ENCODE measurements at regions not wholly inside any gene's neighbourhood (a gene's known extent, or its start where the extent isn't known, plus 50 kb on each side); places are given as distances from the start of the nearest gene placed in this dataset.
"Not testable (repeated sequence)": the region's sequence is repeated elsewhere in the genome, so short reads cannot be mapped to it uniquely, and the experiment has no call there.

DNA sequence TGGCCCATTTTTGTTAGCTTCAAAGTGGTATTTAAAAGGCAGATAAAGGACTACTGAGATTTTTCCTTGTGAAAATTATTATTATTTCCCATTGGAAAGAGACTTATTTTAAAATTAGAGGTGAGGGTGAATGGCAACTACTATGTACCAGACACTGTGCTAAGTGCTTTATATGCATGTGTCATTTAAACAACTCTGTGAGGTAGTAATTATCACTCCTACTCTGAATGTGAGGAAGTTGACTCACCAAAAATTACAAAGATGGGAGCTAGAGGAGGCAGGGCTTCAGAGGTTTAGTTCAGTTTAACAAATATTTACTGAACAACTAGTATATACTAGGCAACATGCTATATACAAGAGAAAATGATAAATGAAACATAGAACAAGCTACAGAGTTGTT, 78.2 kb downstream of the MSL3 start:
- peaks cover 27% of the 10 kb centered on the region for H3K4me1 Mint-ChIP-seq (ENCODE audit: low read depth)
- no peaks in the 10 kb centered on the region for H3K27me3 Mint-ChIP-seq
- H3K27ac Mint-ChIP-seq, result peak overlapping the region; percentile 34
- H3K9me3 Mint-ChIP-seq (ENCODE audit: low read depth), result no peaks in the 10 kb centered on the region
- no peaks in the 10 kb centered on the region for H3K36me3 Mint-ChIP-seq
- H3K4me3 Mint-ChIP-seq, result no peak overlapping the region

DNA sequence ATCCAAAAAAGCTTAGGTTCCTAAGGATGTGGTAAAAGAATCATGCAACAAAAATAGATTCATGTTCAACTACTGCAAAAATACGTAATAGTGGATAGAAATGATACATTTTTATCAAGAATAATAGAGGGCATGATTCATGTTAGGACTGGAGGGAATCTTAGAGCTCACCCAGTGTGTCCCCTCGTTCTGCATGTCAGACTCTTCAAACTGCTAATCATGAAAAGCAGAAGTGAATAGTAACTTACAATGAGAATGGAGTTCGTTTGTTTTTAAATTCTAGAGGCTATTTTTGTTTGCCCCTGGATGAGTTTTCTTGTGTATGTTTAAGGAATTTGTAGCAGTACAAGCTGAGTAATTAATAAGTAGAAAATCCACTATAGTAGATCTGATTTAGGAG, 79.4 kb downstream of the MSL3 start:
- Mint-ChIP-seq H3K36me3 (no peaks in the 10 kb centered on the region), H3K4me3 (no peak overlapping the region), H3K4me1 (ENCODE audit: low read depth) (peaks cover 27% of the 10 kb centered on the region), H3K27ac (no peak overlapping the region), H3K27me3 (no peaks in the 10 kb centered on the region), H3K9me3 (ENCODE audit: low read depth) (no peaks in the 10 kb centered on the region)

DNA sequence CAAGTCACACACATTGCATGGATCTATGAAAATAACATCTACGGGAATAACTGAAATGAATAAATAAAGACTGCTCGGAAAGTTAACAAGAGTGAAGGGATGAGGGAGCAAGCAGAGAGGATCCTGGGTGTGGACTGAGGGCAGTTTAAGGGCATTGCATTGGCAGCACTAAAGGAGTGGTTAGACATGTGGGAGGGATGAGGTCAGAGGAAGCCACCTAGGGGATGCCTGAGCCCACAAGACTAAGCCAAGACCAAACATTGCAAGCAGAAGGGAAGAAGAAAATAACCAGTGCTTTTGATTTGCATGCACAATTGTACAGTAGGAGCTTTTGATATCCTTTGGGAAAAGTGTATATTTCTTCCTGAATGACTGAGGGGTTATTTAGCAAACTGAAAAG, 106.1 kb downstream of the MSL3 start:
- H3K9me3 Mint-ChIP-seq (ENCODE audit: low read depth), result no peaks in the 10 kb centered on the region
- H3K4me3 Mint-ChIP-seq, result no peak overlapping the region
- no peaks in the 10 kb centered on the region for H3K27me3 Mint-ChIP-seq
- peaks cover 3% of the 10 kb centered on the region for H3K4me1 Mint-ChIP-seq (ENCODE audit: low read depth)
- H3K36me3 Mint-ChIP-seq, result no peaks in the 10 kb centered on the region
- no peak overlapping the region for H3K27ac Mint-ChIP-seq

DNA sequence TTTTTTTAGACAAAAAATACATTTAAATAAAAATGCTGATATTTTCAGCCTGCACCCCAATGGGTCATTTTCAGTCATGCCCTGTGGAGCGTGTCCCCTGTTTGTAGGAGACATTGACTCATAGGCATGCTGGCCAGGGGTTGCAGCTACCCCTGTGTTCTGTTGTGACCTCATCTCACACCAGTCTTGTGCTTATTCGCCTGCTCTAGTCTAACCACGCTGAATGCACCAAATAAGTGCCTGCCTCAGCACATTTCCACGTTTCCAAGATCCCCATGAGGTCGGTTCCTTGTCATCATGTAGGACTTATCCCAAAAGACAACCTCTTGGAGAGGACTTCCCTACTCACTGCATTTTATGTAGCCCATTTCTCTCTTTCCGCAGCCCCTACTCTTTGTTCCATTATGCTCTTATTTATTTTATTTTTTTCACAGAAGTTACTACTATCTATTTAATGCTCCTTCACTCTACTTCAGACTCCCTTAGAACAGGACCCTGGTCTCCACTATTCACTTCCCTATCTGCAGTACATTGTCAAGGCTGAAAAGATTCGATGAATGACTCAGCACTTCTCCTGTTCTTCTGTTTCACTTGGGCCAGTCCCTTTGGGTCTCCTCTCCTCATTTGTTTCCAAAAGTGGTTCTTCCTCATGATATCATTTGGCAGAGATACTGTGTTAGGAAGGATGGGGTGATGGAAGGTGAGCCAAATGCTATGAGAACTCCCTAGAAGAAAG, 109.7 kb downstream of the MSL3 start:
- Mint-ChIP-seq H3K4me3 (no peak overlapping the region), H3K27me3 (no peaks in the 10 kb centered on the region), H3K27ac (no peak overlapping the region)

DNA sequence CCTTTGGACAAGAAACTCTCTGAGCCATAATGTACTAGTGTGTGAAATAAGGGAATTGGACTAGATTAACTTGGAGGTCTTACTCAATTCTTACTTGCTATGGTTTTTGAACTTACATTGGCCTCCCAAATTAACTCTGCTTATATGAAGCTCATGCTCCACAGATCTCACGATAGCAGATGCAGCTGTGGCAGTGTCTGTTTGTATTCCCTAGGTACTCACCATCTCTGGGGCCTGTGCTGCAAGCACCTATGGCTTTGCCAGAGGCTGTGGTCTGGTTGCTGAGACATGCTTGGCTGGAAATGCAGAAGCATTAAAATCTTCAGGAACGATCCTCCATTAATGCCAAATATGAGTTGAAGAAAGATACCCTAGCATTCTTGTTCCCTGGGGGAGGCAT, 112.8 kb downstream of the MSL3 start:
- Mint-ChIP-seq H3K36me3 (no peaks in the 10 kb centered on the region), H3K27ac (no peak overlapping the region), H3K4me1 (ENCODE audit: low read depth) (no peaks in the 10 kb centered on the region), H3K9me3 (ENCODE audit: low read depth) (no peaks in the 10 kb centered on the region), H3K27me3 (no peaks in the 10 kb centered on the region), H3K4me3 (no peak overlapping the region)

More for the DNA sequence above, 109.7 kb downstream of the MSL3 start:
- Mint-ChIP-seq H3K9me3 (ENCODE audit: low read depth) (no peaks in the 10 kb centered on the region), H3K4me1 (ENCODE audit: low read depth) (peaks cover 3% of the 10 kb centered on the region), H3K36me3 (no peaks in the 10 kb centered on the region)

DNA sequence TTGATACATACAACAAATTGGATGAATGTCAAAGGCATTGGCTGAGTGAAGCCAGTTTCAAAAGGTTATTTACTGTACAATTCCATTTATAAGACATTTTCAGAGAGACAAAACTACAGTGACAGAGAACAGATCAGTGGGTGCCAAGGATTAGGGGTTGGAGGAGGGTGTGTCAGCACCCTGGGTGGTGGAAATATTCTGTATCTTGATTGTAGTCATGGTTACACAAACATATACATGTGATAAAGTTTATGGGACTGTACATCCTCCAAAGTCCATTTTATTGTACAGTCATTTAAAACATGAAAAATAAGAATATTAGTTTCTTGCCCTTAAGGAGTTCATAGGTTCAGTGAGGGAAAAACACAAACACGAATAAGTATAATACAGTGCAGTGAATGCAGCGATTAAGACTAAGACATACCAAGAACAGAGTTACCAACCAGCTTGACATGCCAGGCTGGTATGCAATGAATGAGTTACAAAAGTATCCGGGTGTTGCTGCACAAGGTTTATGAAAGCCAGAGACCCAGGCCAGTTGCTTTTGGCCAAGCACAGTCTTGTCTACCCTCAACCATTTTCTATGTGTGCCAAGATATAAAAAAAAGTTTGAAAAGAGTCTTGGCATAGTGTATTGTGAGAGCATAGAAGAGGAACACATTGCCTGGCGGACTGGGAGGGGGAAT, 123.6 kb downstream of the MSL3 start:
- H3K9me3 Mint-ChIP-seq (ENCODE audit: low read depth), result no peaks in the 10 kb centered on the region
- no peak overlapping the region for H3K4me3 Mint-ChIP-seq
- no peak overlapping the region for H3K27ac Mint-ChIP-seq
- peaks cover 3% of the 10 kb centered on the region for H3K27me3 Mint-ChIP-seq
- H3K4me1 Mint-ChIP-seq (ENCODE audit: low read depth), result no peaks in the 10 kb centered on the region
- no peaks in the 10 kb centered on the region for H3K36me3 Mint-ChIP-seq

DNA sequence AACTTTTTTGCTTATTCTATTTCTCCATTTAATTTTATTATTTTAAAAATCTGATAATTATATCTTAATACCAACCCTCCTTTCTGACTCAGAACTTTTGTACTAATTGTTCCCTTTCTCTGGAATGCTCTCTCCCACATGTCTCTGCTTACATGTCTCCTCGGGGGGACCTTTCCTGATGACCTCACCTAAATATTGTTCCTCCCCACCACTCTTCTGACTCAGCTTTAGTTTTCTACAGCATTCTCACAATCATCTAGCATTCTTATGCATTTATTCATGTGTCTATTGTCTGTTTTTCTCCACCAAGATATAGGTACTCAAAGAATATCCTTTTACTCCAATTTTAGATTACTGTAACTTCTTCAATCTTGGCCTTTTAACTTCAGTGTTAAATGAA, 128.7 kb downstream of the MSL3 start:
- H3K27me3 Mint-ChIP-seq, result no peaks in the 10 kb centered on the region

DNA sequence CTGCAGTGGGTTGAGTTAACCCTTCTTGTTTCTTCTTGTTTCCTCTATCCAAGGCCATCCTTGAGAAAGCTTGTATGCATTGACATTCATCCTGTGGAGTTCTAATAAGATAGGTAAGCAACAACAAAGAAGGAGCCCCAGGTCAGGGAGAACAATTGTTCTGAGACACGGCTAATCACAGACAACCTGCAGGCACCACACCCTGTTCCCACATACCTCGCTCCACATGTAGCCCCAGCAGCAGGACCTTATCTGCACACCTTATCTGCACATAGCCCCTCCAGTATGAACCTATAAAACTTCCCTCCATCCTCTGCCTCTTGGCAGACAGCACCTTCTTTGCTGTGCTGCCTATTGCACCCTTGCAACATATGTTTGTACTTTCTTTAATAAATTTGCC, 129.1 kb downstream of the MSL3 start:
- Mint-ChIP-seq H3K9me3 (ENCODE audit: low read depth) (no peaks in the 10 kb centered on the region), H3K4me3 (no peak overlapping the region), H3K27me3 (no peaks in the 10 kb centered on the region)

More for the DNA sequence above, 128.7 kb downstream of the MSL3 start:
- H3K36me3 Mint-ChIP-seq, result no peaks in the 10 kb centered on the region
- H3K27ac Mint-ChIP-seq, result no peak overlapping the region
- no peaks in the 10 kb centered on the region for H3K9me3 Mint-ChIP-seq (ENCODE audit: low read depth)
- no peak overlapping the region for H3K4me3 Mint-ChIP-seq
- H3K4me1 Mint-ChIP-seq (ENCODE audit: low read depth), result peaks cover 4% of the 10 kb centered on the region

DNA sequence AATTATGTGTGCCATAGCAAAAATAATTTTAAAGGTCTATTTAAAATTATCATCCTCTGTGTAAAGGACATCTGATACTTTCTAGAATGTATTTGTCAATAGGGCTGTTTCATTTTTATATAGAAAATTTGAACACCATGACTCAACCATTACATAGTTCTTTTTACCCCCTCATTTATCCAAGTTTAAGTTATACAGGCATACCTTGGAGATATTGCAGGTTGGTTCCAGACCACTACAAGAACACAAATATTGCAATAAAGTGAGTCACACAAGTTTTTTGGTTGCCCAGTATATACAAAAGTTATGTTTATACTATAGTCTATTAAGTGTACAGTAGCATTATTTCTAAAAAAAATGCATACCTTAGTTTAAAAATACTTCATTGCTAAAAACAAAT, 130.4 kb downstream of the MSL3 start:
- Mint-ChIP-seq H3K27me3 (no peaks in the 10 kb centered on the region), H3K36me3 (no peaks in the 10 kb centered on the region), H3K9me3 (ENCODE audit: low read depth) (no peaks in the 10 kb centered on the region), H3K4me3 (no peak overlapping the region), H3K27ac (no peak overlapping the region), H3K4me1 (ENCODE audit: low read depth) (peaks cover 4% of the 10 kb centered on the region)

More for the DNA sequence above, 129.1 kb downstream of the MSL3 start:
- Mint-ChIP-seq H3K4me1 (ENCODE audit: low read depth) (peaks cover 4% of the 10 kb centered on the region), H3K36me3 (no peaks in the 10 kb centered on the region), H3K27ac (no peak overlapping the region)

DNA sequence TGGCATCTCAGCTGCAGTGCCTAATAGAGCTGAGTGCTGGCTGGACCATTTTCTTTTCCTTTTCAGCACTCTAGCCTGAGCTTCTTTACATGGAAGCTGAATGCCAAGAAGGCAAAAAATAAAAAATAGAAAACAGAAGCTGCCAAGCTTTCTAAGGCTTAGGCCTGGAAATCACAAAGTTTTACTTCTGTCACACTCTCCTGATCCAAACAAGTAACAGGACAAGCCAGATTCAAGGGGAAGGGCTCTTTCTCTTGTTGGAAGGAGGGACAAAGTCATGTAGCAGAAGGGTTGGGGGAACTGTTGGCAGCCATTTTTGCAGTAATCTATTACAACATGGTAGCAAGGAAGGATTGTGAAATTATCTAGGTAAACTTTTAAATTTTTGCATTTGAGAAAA, 131.8 kb downstream of the MSL3 start:
- Mint-ChIP-seq H3K4me1 (ENCODE audit: low read depth) (peaks cover 4% of the 10 kb centered on the region), H3K9me3 (ENCODE audit: low read depth) (no peaks in the 10 kb centered on the region), H3K27ac (no peak overlapping the region), H3K36me3 (no peaks in the 10 kb centered on the region), H3K27me3 (no peaks in the 10 kb centered on the region), H3K4me3 (no peak overlapping the region)

DNA sequence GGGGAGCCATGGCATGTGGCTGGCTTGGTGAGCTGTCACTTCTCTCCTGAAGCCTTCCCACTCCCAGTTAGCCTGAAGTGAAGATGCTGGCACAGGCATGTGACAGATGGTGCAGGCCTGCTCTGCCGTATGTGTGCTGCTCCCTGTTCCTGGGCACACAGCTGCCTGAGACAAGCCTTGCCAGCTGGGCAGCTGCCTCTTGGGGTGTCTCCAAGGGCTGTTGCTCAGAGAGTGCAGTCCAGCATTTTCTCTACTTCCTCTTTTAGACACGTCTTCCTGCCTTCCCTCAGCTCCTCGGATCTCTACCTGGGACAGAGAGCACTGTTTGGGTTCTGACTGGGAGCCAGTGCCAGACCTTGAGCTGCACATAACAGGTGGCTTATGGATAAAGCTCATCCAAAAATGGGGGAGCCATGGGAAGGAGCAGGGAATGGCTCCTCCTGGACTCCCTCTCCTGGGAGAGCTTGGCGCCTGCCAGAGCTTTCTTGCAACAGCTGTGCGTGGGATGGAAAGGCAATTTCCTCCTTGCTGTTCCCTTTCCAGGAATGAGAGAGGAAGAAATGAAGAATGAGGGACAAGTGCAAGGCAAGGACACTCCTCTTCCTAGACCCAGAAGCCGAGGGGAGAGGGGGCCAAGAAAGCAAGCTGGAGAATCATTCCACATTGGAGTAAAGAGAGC, 132.9 kb downstream of the MSL3 start:
- Mint-ChIP-seq H3K27me3 (no peaks in the 10 kb centered on the region), H3K4me1 (ENCODE audit: low read depth) (peaks cover 4% of the 10 kb centered on the region), H3K36me3 (no peaks in the 10 kb centered on the region), H3K9me3 (ENCODE audit: low read depth) (no peaks in the 10 kb centered on the region), H3K4me3 (no peak overlapping the region), H3K27ac (no peak overlapping the region)

DNA sequence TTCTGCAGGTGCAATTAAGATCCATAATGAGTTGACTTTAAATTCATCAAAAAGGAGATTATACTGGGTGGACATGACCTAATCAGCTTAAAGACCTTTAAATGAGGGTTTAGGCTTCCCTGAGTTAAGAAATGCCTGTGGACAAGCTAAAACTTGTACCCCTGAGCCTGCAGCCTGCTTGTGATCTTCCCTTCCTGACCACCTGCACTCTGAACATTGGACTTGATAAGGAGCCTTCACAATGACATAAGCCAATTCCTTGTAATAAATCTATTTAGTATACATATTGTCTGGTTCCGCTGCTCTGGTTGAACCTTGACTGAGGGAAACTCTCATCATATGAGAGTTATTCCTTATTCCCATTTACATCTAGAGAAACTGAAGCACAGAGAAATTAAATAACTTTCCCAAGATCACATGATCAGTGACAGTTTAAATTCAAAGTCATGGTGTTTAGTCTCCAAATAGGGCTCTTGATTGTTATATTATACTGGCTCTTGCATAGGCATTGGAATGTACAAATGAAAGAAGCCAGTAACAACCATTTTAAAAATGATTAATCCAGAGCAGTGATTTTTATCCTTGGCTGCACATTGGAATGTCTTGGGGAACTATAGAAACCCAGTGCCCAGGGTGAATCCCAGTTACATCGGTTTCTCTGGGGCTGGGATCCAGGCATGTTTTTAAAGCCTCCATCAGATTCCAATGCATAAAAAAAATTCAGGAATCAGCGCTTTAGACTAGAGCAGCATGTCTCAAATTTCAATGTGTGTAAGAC, 136.1 kb downstream of the MSL3 start:
- H3K4me1 Mint-ChIP-seq (ENCODE audit: low read depth), result peaks cover 4% of the 10 kb centered on the region
- H3K27ac Mint-ChIP-seq, result no peak overlapping the region
- no peaks in the 10 kb centered on the region for H3K27me3 Mint-ChIP-seq
- H3K4me3 Mint-ChIP-seq, result no peak overlapping the region
- H3K36me3 Mint-ChIP-seq, result no peaks in the 10 kb centered on the region
- no peaks in the 10 kb centered on the region for H3K9me3 Mint-ChIP-seq (ENCODE audit: low read depth)

DNA sequence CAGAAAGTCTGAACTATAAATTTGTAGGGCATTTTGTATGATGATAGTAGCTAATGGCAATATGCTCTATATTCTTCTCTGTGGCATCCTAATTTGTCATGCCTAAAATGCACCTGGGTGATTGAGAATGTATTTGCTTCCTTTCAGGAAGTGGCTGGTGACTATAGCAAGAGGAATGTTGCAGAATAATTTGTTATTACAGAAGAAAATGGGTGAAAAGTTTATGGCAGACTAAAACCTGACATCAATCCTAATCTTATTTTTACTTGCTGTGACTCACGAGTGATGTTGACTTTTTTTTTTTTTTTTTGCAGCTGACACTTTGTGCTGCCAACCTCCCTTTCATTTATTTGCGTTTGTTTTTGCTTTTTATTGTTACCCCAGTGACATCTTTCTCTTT, 141.1 kb downstream of the MSL3 start:
- no peaks in the 10 kb centered on the region for H3K9me3 Mint-ChIP-seq (ENCODE audit: low read depth)
- no peak overlapping the region for H3K27ac Mint-ChIP-seq
- no peaks in the 10 kb centered on the region for H3K4me1 Mint-ChIP-seq (ENCODE audit: low read depth)
- H3K36me3 Mint-ChIP-seq, result no peaks in the 10 kb centered on the region
- no peaks in the 10 kb centered on the region for H3K27me3 Mint-ChIP-seq
- no peak overlapping the region for H3K4me3 Mint-ChIP-seq

DNA sequence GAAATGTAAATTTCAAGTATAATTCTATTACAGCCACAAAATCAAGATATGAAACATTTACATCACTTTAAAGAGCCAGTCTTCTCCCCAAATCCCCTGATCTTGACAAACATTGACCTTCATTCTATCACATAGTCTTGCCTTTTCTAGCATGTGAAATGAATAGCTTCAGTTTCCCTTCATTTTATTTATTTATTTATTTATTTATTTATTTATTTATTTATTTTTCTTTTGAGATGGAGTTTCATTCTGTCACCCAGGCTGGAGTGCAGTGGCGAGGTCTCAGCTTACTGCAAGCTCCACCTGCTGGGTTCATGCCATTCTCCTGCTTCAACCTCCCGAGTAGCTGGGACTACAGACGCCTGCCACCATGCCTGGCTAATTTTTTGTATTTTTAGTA, 147.9 kb downstream of the MSL3 start:
- H3K27me3 Mint-ChIP-seq; H3K4me3 Mint-ChIP-seq; H3K27ac Mint-ChIP-seq; H3K4me1 Mint-ChIP-seq (ENCODE audit: low read depth); H3K9me3 Mint-ChIP-seq (ENCODE audit: low read depth); H3K36me3 Mint-ChIP-seq: not testable (repeated sequence)

DNA sequence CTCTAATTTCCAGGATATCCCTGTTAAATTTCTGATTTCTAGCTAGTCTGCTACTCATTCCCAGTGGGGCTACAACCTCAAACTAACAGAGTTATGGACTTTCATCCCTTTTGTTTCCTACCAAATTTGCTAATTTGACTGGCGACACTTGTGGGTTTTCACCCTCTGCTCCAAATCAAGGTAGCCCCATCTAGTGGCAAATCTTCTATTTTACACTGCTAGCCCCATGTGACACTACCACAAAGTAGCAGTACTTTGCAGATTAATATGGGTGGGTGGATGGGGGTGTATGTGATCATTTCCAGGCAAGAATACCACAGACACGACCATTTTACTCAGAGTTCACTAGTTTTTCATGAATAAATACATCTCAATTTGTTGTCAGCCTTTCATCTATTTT, 150.3 kb downstream of the MSL3 start:
- H3K9me3 Mint-ChIP-seq (ENCODE audit: low read depth), result no peaks in the 10 kb centered on the region
- H3K4me3 Mint-ChIP-seq, result no peak overlapping the region
- peaks cover 2% of the 10 kb centered on the region for H3K36me3 Mint-ChIP-seq
- H3K27ac Mint-ChIP-seq, result no peak overlapping the region
- peaks cover 9% of the 10 kb centered on the region for H3K4me1 Mint-ChIP-seq (ENCODE audit: low read depth)
- H3K27me3 Mint-ChIP-seq, result no peaks in the 10 kb centered on the region
